ENCODE measurements at regions not wholly inside any gene's neighbourhood (a gene's known extent, or its start where the extent isn't known, plus 50 kb on each side); places are given as distances from the start of the nearest gene placed in this dataset.

DNA sequence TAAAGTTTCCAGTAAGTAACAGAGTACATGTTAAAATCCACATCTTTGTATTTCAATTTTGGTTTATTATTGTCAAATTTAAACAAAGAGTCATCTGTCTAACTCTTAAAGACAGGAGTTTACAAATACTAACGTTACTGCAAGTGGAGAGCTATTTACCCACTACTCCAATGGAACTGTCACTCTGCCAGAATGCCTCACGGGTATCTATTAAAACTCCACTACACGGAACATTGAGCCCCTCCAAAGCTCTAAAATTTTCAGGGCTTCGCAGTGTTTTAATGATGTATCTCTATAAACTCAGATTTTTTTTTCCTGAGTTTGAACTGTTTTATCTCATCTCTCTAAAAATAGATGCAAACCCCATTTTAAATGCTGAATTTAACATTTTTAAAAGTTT, 388.7 kb upstream of the SEMA3A start:
- Histone ChIP-seq H3K4me2 (ENCODE audit: low read length) (no peak overlapping the region), H2AFZ (ENCODE audit: low read depth, low read length, poor library complexity, severe bottlenecking) (no peak overlapping the region), H3K27me3 (ENCODE audit: insufficient read depth, low read length) (no peaks in the 10 kb centered on the region), H4K20me1 (ENCODE audit: insufficient read depth) (no peaks in the 10 kb centered on the region), H3K9ac (ENCODE audit: low read length) (no peak overlapping the region), H3K4me3 (replicated peaks in 1 of 2; ENCODE audit: low read depth in 1 of 2, low read length in 2 of 2) (no peak overlapping the region), H3K9me2 (ENCODE audit: insufficient read depth) (no peaks in the 10 kb centered on the region), H3K9me3 (ENCODE audit: control insufficient read depth in 1 of 2, insufficient read depth in 1 of 2, low read depth in 1 of 2, low read length in 2 of 2) (no peaks in the 10 kb centered on the region), H3K36me3 (ENCODE audit: control insufficient read depth in 1 of 2, insufficient read depth in 2 of 2, low read length in 2 of 2) (no peaks in the 10 kb centered on the region), H3K79me2 (ENCODE audit: insufficient read depth, low read length) (no peaks in the 10 kb centered on the region), H3K27ac (ENCODE audit: low read depth, low read length) (no peak overlapping the region), H3K4me1 (ENCODE audit: control insufficient read depth in 1 of 2, insufficient read depth in 2 of 2, low read length in 2 of 2) (no peaks in the 10 kb centered on the region)
- CTCF ChIA-PET = no interaction called here
- POLR2A ChIA-PET = no interaction called here
- no peak for TF ChIP-seq EZH2 (IDR thresholded peaks at IDR 0.05)
- TF ChIP-seq, protein P1, sequence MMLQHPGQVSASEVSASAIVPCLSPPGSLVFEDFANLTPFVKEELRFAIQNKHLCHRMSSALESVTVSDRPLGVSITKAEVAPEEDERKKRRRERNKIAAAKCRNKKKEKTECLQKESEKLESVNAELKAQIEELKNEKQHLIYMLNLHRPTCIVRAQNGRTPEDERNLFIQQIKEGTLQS (IDR thresholded peaks at IDR 0.05) = no peak
- TF ChIP-seq, protein P2, sequence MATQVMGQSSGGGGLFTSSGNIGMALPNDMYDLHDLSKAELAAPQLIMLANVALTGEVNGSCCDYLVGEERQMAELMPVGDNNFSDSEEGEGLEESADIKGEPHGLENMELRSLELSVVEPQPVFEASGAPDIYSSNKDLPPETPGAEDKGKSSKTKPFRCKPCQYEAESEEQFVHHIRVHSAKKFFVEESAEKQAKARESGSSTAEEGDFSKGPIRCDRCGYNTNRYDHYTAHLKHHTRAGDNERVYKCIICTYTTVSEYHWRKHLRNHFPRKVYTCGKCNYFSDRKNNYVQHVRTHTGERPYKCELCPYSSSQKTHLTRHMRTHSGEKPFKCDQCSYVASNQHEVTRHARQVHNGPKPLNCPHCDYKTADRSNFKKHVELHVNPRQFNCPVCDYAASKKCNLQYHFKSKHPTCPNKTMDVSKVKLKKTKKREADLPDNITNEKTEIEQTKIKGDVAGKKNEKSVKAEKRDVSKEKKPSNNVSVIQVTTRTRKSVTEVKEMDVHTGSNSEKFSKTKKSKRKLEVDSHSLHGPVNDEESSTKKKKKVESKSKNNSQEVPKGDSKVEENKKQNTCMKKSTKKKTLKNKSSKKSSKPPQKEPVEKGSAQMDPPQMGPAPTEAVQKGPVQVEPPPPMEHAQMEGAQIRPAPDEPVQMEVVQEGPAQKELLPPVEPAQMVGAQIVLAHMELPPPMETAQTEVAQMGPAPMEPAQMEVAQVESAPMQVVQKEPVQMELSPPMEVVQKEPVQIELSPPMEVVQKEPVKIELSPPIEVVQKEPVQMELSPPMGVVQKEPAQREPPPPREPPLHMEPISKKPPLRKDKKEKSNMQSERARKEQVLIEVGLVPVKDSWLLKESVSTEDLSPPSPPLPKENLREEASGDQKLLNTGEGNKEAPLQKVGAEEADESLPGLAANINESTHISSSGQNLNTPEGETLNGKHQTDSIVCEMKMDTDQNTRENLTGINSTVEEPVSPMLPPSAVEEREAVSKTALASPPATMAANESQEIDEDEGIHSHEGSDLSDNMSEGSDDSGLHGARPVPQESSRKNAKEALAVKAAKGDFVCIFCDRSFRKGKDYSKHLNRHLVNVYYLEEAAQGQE (IDR thresholded peaks at IDR 0.05; ENCODE audit: low read depth) = no peak
- TF ChIP-seq POLR2AphosphoS5 (IDR thresholded peaks at IDR 0.05; ENCODE audit: low read depth, low read length) = no peak
- TF ChIP-seq, protein P3, sequence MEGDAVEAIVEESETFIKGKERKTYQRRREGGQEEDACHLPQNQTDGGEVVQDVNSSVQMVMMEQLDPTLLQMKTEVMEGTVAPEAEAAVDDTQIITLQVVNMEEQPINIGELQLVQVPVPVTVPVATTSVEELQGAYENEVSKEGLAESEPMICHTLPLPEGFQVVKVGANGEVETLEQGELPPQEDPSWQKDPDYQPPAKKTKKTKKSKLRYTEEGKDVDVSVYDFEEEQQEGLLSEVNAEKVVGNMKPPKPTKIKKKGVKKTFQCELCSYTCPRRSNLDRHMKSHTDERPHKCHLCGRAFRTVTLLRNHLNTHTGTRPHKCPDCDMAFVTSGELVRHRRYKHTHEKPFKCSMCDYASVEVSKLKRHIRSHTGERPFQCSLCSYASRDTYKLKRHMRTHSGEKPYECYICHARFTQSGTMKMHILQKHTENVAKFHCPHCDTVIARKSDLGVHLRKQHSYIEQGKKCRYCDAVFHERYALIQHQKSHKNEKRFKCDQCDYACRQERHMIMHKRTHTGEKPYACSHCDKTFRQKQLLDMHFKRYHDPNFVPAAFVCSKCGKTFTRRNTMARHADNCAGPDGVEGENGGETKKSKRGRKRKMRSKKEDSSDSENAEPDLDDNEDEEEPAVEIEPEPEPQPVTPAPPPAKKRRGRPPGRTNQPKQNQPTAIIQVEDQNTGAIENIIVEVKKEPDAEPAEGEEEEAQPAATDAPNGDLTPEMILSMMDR (IDR thresholded peaks at IDR 0.05 in 2 of 3, conservative IDR thresholded peaks at IDR 0.05 in 1 of 3; ENCODE audit: borderline replicate concordance in 1 of 3, insufficient read depth in 1 of 3, low read depth in 2 of 3, low read length in 2 of 3) = no peak
- TF ChIP-seq JUND (IDR thresholded peaks at IDR 0.05) = no peak
- intact Hi-C loops (cut with micrococcal nuclease) = no loop called here
- RAD21 ChIA-PET (ENCODE audit: low non-redundant PET in 1 of 2, low total read pairs in 2 of 2, uncharacterized antibody in 2 of 2, unreplicated experiment in 2 of 2) = no interaction called here
- ATAC-seq (no peak), DNase-seq (ENCODE audit: low read depth, low spot score) (no peak)
- no TSS peak for BruUV-seq (replicated peaks)

Data from HCT116 (cell line).